ENCODE measurements at regions not wholly inside any gene's neighbourhood (a gene's known extent, or its start where the extent isn't known, plus 50 kb on each side); places are given as distances from the start of the nearest gene placed in this dataset.
"Not testable (repeated sequence)": the region's sequence is repeated elsewhere in the genome, so short reads cannot be mapped to it uniquely, and the experiment has no call there.

GRCh38 chr2:186925514-186925913 lies 76.5 kb upstream of the ZSWIM2 start:
- H3K27me3 ChIP-seq: no peaks in the 10 kb centered on the region
- no peak overlapping the region for H3K27ac ChIP-seq (replicated peaks in 1 of 4)
- H3K9me3 ChIP-seq: no peaks in the 10 kb centered on the region
- WGBS: 81% methylated on average over 1 of the region's 1 CpG
- H3K4me1 ChIP-seq: no peaks in the 10 kb centered on the region
- no peak overlapping the region for H3K4me3 ChIP-seq
- TF ChIP-seq, protein P1, sequence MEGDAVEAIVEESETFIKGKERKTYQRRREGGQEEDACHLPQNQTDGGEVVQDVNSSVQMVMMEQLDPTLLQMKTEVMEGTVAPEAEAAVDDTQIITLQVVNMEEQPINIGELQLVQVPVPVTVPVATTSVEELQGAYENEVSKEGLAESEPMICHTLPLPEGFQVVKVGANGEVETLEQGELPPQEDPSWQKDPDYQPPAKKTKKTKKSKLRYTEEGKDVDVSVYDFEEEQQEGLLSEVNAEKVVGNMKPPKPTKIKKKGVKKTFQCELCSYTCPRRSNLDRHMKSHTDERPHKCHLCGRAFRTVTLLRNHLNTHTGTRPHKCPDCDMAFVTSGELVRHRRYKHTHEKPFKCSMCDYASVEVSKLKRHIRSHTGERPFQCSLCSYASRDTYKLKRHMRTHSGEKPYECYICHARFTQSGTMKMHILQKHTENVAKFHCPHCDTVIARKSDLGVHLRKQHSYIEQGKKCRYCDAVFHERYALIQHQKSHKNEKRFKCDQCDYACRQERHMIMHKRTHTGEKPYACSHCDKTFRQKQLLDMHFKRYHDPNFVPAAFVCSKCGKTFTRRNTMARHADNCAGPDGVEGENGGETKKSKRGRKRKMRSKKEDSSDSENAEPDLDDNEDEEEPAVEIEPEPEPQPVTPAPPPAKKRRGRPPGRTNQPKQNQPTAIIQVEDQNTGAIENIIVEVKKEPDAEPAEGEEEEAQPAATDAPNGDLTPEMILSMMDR (IDR thresholded peaks at IDR 0.05): no peak
- TF ChIP-seq POLR2A (IDR thresholded peaks at IDR 0.05; ENCODE audit: low read depth): no peak
- no peak for TF ChIP-seq EP300 (IDR thresholded peaks at IDR 0.05)
- no peak for TF ChIP-seq POLR2AphosphoS5 (IDR thresholded peaks at IDR 0.05)
- intact Hi-C loops (cut with DNase I): no loop called here
- DNase-seq (ENCODE audit: extremely low spot score): no peak
- no peaks in the 10 kb centered on the region for H3K36me3 ChIP-seq

DNA sequence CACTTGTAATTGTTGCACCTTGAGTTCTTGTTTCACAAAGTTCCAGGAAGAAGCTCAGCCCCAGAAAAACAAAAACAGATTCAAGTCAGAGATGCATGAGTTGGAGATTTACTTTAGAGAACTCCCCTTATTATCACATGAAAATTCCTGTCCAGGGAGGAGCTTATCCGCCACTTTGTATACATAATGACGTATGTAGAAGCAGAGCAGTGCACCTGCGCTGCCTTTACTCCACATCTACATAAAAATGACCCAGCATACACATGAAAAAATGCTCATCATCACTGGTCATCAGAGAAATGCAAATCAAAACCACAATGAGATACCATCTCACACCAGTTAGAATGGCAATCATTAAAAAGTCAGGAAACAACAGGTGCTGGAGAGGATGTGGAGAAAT lies 73.3 kb upstream of the ZSWIM2 start:
- H3K36me3 ChIP-seq; H3K27ac ChIP-seq (replicated peaks in 1 of 4); H3K27me3 ChIP-seq; intact Hi-C loops (cut with DNase I); H3K9me3 ChIP-seq; H3K4me3 ChIP-seq; DNase-seq (ENCODE audit: extremely low spot score): not testable (repeated sequence)
- peaks cover 0 to 15% (median 9%) of the 10 kb centered on the region in 4 donors for H3K4me1 ChIP-seq
- 98% methylated on average over 3 of the region's 3 CpGs for WGBS

GRCh38 chr2:186919296-186919695 lies 70.3 kb upstream of the ZSWIM2 start:
- TF ChIP-seq POLR2A (IDR thresholded peaks at IDR 0.05; ENCODE audit: low read depth) (no peak), EP300 (IDR thresholded peaks at IDR 0.05) (no peak), POLR2AphosphoS5 (IDR thresholded peaks at IDR 0.05) (no peak)
- TF ChIP-seq, protein P1 (IDR thresholded peaks at IDR 0.05): no peak

DNA sequence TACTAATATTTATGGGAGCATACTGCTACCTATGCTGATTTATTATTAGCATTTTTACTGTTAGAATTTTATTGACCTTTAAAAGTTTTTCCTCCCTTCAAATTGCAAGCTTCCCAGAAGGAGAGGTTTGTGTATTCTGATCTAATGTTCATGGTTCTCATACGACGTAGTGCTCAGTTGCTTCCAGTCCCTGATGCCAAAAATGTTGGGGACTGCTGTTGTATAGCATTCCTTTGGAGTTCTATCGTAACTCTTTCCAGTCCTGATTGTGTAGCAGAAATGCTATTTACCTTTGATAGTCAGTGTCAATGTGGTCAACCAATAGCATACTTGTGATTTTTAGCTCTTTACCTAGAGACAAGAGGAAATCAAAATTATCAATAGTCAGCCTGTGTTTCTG lies 69.5 kb upstream of the ZSWIM2 start:
- Histone ChIP-seq H3K27me3 (no peaks in the 10 kb centered on the region), H3K4me3 (no peak overlapping the region), H3K27ac (replicated peaks in 1 of 4) (no peak overlapping the region), H3K4me1 (peaks cover 0 to 15% (median 9%) of the 10 kb centered on the region in 4 donors), H3K36me3 (no peaks in the 10 kb centered on the region), H3K9me3 (no peaks in the 10 kb centered on the region)
- intact Hi-C loops (cut with DNase I): no loop called here
- TF ChIP-seq POLR2A (IDR thresholded peaks at IDR 0.05; ENCODE audit: low read depth): no peak
- no peak for TF ChIP-seq POLR2AphosphoS5 (IDR thresholded peaks at IDR 0.05)
- TF ChIP-seq, protein P1 (IDR thresholded peaks at IDR 0.05): no peak
- no peak for TF ChIP-seq EP300 (IDR thresholded peaks at IDR 0.05)
- no peak for DNase-seq (ENCODE audit: extremely low spot score)
- 43% methylated on average over 3 of the region's 3 CpGs for WGBS

More at GRCh38 chr2:186919296-186919695, 70.3 kb upstream of the ZSWIM2 start:
- WGBS: 12% methylated on average over 2 of the region's 2 CpGs
- DNase-seq (ENCODE audit: extremely low spot score): no peak
- intact Hi-C loops (cut with DNase I): no loop called here
- no peaks in the 10 kb centered on the region for H3K9me3 ChIP-seq
- peaks cover 0 to 15% (median 9%) of the 10 kb centered on the region in 4 donors for H3K4me1 ChIP-seq
- no peak overlapping the region for H3K4me3 ChIP-seq
- no peak overlapping the region for H3K27ac ChIP-seq (replicated peaks in 1 of 4)
- H3K27me3 ChIP-seq: no peaks in the 10 kb centered on the region
- no peaks in the 10 kb centered on the region for H3K36me3 ChIP-seq

- H3K9me3 ChIP-seq: no peaks in the 10 kb centered on the region
- TF ChIP-seq, protein P1 (IDR thresholded peaks at IDR 0.05): no peak
- TF ChIP-seq POLR2AphosphoS5 (IDR thresholded peaks at IDR 0.05) (no peak), EP300 (IDR thresholded peaks at IDR 0.05) (no peak), POLR2A (IDR thresholded peaks at IDR 0.05; ENCODE audit: low read depth) (no peak)
- H3K27me3 ChIP-seq: no peaks in the 10 kb centered on the region
- H3K27ac ChIP-seq (replicated peaks in 1 of 4): no peak overlapping the region
- intact Hi-C loops (cut with DNase I): no loop called here
- DNase-seq (ENCODE audit: extremely low spot score): no peak
- no peaks in the 10 kb centered on the region for H3K36me3 ChIP-seq
- H3K4me3 ChIP-seq: no peak overlapping the region
- 87% methylated on average over 3 of the region's 3 CpGs for WGBS
- H3K4me1 ChIP-seq: peaks cover 0 to 15% (median 9%) of the 10 kb centered on the region in 4 donors
Measured at GRCh38 chr2:186917866-186918265, 68.9 kb upstream of the ZSWIM2 start.
